Chondrocyte (in vitro differentiated cells): ENCODE measurements at regions not wholly inside any gene's neighbourhood (a gene's known extent, or its start where the extent isn't known, plus 50 kb on each side); places are given as distances from the start of the nearest gene placed in this dataset.

Experiments
- DNase-seq: peaks from one replicate; pipeline ENCODE4 v3.0.0; 2021; ENCODE audit warnings: mixed read lengths, low spot score
- H3K27ac Mint-ChIP-seq: one replicate; pipeline ENCODE4 v1.8.0; 2021; ENCODE audit warnings: mild to moderate bottlenecking, moderate library complexity, mixed read lengths; ENCODE audit not compliant: unreplicated experiment
- H3K27me3 Mint-ChIP-seq: 2 replicates; pipeline ENCODE4 v1.8.0; 2021; ENCODE audit warnings: low read depth, mixed read lengths
- H3K36me3 Mint-ChIP-seq: 2 replicates; pipeline ENCODE4 v1.8.0; 2021; ENCODE audit warnings: low read depth, mixed read lengths
- H3K4me1 Mint-ChIP-seq: 2 replicates; pipeline ENCODE4 v1.8.0; 2021; ENCODE audit warnings: low read depth, mild to moderate bottlenecking, mixed read lengths
- H3K4me3 Mint-ChIP-seq: one replicate; pipeline ENCODE4 v1.8.0; 2021; ENCODE audit warnings: mild to moderate bottlenecking, moderate library complexity, mixed read lengths; ENCODE audit not compliant: unreplicated experiment
- H3K9me3 Mint-ChIP-seq: 2 replicates; pipeline ENCODE4 v1.8.0; 2021; ENCODE audit warnings: low read depth, mixed read lengths
- TF ChIP-seq, protein P1 (sequence below): fragments of 200-600 bp; sonication (generic); IDR thresholded peaks from 2 replicates; pipeline ENCODE4 v1.5.0; 2021; ENCODE audit warnings: antibody characterized with exemption, mild to moderate bottlenecking, moderate library complexity

DNA sequence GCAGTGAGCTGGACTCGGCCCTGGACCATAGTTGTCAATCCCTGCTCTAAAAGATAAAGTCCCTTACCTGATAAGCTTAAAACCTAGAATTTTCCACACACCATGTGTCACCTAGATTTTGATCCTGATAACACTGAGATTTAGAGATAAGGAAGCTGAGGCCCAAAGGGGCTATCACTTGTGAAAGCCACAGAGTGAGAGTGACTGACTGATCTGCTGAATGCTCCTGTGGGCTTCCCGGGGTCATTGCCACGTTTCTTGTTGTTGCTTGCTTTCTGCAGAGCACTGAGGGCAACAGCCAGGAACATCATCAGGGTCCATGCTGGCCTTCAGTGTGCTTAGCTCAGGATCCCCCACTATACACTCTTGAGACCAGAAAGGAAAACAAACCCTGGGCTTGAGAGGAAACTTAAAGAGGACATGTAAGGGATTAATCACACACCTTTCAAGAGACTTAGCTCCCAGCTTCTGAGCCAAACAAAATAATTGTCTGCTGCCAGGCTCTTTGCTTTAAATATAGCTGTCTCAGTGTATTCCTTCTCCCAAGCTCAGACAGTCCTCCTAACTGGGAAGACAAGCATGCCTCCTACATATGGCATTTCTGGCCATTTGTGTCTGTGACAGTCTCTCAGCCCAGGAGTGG lies 82.6 kb upstream of the ARHGAP5 start:
- Mint-ChIP-seq H3K36me3 (no peaks in the 10 kb centered on the region), H3K4me3 (no peak overlapping the region), H3K4me1 (peaks cover 59% of the 10 kb centered on the region), H3K27ac (peak overlapping the region; percentile 57), H3K27me3 (no peaks in the 10 kb centered on the region), H3K9me3 (no peaks in the 10 kb centered on the region)
- TF ChIP-seq, protein P1, sequence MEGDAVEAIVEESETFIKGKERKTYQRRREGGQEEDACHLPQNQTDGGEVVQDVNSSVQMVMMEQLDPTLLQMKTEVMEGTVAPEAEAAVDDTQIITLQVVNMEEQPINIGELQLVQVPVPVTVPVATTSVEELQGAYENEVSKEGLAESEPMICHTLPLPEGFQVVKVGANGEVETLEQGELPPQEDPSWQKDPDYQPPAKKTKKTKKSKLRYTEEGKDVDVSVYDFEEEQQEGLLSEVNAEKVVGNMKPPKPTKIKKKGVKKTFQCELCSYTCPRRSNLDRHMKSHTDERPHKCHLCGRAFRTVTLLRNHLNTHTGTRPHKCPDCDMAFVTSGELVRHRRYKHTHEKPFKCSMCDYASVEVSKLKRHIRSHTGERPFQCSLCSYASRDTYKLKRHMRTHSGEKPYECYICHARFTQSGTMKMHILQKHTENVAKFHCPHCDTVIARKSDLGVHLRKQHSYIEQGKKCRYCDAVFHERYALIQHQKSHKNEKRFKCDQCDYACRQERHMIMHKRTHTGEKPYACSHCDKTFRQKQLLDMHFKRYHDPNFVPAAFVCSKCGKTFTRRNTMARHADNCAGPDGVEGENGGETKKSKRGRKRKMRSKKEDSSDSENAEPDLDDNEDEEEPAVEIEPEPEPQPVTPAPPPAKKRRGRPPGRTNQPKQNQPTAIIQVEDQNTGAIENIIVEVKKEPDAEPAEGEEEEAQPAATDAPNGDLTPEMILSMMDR: no peak
- no peak for DNase-seq

DNA sequence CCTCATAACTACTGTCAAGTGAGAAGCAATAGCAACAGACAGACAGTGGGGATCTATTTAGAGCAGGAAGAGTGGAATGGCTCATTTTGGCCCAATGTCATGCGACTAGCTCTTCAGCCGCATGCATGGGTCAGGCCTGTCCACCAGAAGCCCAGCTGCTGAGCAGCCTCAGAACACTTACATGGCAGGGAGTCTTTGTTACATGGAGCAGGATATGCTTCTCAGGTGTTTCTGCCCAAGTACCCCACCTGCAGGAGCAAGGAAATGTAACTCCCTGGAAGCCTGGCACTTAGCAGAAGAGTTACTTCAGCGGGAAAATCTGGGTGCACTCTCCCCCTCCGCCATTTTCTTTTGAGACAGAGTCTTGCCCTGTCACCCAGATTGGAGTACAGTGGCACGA lies 73.5 kb upstream of the ARHGAP5 start:
- Mint-ChIP-seq H3K9me3 (no peaks in the 10 kb centered on the region), H3K4me3 (no peak overlapping the region), H3K4me1 (peaks cover 18% of the 10 kb centered on the region), H3K27ac (no peak overlapping the region), H3K27me3 (no peaks in the 10 kb centered on the region), H3K36me3 (no peaks in the 10 kb centered on the region)
- TF ChIP-seq, protein P1: no peak
- DNase-seq: no peak

DNA sequence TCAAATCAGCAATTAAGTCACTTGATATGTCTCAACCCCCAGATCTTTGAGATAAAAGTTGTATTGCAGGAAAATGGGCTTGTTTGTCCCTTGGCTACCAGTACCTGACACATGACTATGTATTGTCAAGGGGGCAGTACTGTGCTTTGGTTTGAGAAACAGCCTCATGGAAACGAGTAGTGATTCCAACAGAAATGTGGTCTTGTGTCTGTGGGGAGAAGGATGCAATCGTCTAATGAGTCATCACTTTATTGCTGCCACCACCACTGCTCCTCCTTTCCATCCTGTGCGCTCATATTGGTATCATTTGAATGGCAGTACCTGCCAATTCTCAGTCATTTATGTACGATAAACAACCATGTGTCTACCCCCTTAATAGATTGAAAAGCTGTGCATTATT lies 72.8 kb upstream of the ARHGAP5 start:
- peaks cover 18% of the 10 kb centered on the region for H3K4me1 Mint-ChIP-seq
- H3K9me3 Mint-ChIP-seq: no peaks in the 10 kb centered on the region
- TF ChIP-seq, protein P1: no peak
- H3K4me3 Mint-ChIP-seq: no peak overlapping the region
- no peaks in the 10 kb centered on the region for H3K36me3 Mint-ChIP-seq
- no peak for DNase-seq
- H3K27ac Mint-ChIP-seq: no peak overlapping the region
- H3K27me3 Mint-ChIP-seq: no peaks in the 10 kb centered on the region

DNA sequence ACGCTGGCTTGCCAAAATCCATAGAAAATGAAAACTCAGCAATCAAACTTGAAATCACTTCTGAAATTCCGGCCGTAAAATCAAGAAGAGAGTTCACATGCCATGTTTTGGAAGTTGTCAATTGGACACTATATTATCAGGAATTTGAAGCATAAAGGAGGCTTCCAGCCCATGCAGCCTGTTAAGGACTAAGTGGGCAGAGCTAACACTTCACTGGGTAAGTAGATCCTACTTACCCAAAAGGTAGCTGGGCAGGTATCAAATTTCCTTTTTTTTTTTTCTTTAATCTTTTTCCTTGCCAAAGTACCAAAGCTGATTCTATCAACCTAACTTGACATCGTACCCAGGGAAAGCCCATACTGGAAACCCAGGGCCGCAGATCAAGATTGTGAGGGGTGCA lies 71.5 kb upstream of the ARHGAP5 start:
- Mint-ChIP-seq H3K27me3 (no peaks in the 10 kb centered on the region), H3K9me3 (no peaks in the 10 kb centered on the region), H3K4me3 (no peak overlapping the region), H3K36me3 (no peaks in the 10 kb centered on the region), H3K4me1 (peaks cover 18% of the 10 kb centered on the region), H3K27ac (no peak overlapping the region)
- TF ChIP-seq, protein P1: no peak
- no peak for DNase-seq

DNA sequence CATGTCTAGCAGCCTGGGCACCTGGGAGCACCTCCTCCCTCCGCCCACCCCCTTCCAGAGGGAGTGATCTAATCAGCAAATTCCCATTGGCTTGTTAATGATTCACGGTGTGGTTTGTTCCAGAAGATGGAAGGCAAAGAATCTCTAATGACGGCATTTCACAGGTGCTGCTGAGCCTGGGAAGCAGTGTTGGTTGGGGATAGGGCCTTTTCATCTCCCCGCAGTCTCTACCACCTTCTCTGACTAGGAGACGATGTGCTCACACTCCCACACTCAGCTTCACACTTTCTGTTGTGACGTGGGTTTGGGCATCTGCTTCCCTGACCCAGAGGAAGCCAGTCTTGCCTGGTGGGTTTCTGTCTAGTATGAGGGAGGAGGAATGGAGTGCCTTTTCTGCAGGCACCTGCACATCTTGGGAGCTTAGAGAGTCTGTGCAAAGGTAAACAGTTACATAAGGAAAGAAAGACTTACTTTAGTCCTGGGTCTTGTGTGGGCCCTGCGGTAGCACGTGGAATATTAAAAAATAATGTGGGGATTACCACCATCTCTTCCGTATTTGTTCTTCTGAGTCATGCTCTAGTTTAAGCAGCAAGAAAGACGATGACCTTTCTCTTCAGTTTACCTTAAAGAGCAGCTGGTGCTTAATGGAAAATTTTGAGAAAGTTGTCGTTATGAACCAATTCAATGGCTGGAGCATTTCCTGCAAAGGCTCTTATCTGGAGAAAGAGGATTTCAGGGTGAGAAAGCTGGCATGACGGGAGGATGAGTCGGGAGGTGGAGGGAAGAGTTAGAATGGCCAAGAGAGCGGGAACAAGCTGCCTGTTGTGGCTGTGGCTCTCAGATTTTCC lies 70.6 kb upstream of the ARHGAP5 start:
- TF ChIP-seq, protein P1: no peak
- H3K4me1 Mint-ChIP-seq: peaks cover 24% of the 10 kb centered on the region
- H3K4me3 Mint-ChIP-seq: no peak overlapping the region
- H3K27ac Mint-ChIP-seq: peak overlapping the region; percentile 82
- H3K36me3 Mint-ChIP-seq: no peaks in the 10 kb centered on the region
- H3K9me3 Mint-ChIP-seq: no peaks in the 10 kb centered on the region
- DNase-seq: no peak
- H3K27me3 Mint-ChIP-seq: no peaks in the 10 kb centered on the region
